Renal cortex interstitium (tissue), 11 donors: ENCODE measurements at regions not wholly inside any gene's neighbourhood (a gene's known extent, or its start where the extent isn't known, plus 50 kb on each side); places are given as distances from the start of the nearest gene placed in this dataset.
"Not testable (repeated sequence)": the region's sequence is repeated elsewhere in the genome, so short reads cannot be mapped to it uniquely, and the experiment has no call there.

Experiments
- DNase-seq, 11 donors: peaks; one replicate each; pipeline ENCODE4 v3.0.0-alpha.2; 2013; ENCODE audit warnings: low read depth in 9 of 11, low spot score in 4 of 11; ENCODE audit errors: extremely low read depth in 1 of 11

GRCh38 chr20:43838703-43839060 lies 76.0 kb upstream of the TOX2 start:
- DNase-seq: no peak

- DNase-seq: no peak
Observed at GRCh38 chr20:43837856-43838702, 76.6 kb upstream of the TOX2 start.

GRCh38 chr20:43836790-43837189 lies 77.9 kb upstream of the TOX2 start:
- no peak for DNase-seq

GRCh38 chr20:43835944-43836508 lies 78.6 kb upstream of the TOX2 start:
- no peak for DNase-seq

- no peak for DNase-seq
Observed at GRCh38 chr20:43833511-43834395, 80.9 kb upstream of the TOX2 start.

GRCh38 chr20:43832961-43833360 lies 81.7 kb upstream of the TOX2 start:
- DNase-seq: no peak

- no peak for DNase-seq
Observed at GRCh38 chr20:43832096-43832816, 82.4 kb upstream of the TOX2 start.

- no peak for DNase-seq
Observed at GRCh38 chr20:43831481-43832065, 83.1 kb upstream of the TOX2 start.

- DNase-seq: no peak
Observed at GRCh38 chr20:43830883-43831282, 83.8 kb upstream of the TOX2 start.

GRCh38 chr20:43829951-43830690 lies 84.5 kb upstream of the TOX2 start:
- no peak for DNase-seq

GRCh38 chr20:43827940-43828562 lies 86.6 kb upstream of the TOX2 start:
- DNase-seq: no peak

GRCh38 chr20:43826943-43827342 lies 87.7 kb upstream of the TOX2 start:
- DNase-seq: not testable (repeated sequence)

GRCh38 chr20:43825581-43825980 lies 89.1 kb upstream of the TOX2 start:
- no peak for DNase-seq

GRCh38 chr20:43825051-43825402 lies 89.6 kb upstream of the TOX2 start:
- no peak for DNase-seq

GRCh38 chr20:43824309-43825050 lies 90.2 kb upstream of the TOX2 start:
- peak in 9 of 11 donors; percentile 13 to 46 (median 34) for DNase-seq

- DNase-seq: no peak
Observed at GRCh38 chr20:43821795-43822194, 92.9 kb upstream of the TOX2 start.

- DNase-seq: no peak
Observed at GRCh38 chr20:43820731-43821330, 93.8 kb upstream of the TOX2 start.
